ENCODE measurements at regions not wholly inside any gene's neighbourhood (a gene's known extent, or its start where the extent isn't known, plus 50 kb on each side); places are given as distances from the start of the nearest gene placed in this dataset.

- TF ChIP-seq, protein P1, sequence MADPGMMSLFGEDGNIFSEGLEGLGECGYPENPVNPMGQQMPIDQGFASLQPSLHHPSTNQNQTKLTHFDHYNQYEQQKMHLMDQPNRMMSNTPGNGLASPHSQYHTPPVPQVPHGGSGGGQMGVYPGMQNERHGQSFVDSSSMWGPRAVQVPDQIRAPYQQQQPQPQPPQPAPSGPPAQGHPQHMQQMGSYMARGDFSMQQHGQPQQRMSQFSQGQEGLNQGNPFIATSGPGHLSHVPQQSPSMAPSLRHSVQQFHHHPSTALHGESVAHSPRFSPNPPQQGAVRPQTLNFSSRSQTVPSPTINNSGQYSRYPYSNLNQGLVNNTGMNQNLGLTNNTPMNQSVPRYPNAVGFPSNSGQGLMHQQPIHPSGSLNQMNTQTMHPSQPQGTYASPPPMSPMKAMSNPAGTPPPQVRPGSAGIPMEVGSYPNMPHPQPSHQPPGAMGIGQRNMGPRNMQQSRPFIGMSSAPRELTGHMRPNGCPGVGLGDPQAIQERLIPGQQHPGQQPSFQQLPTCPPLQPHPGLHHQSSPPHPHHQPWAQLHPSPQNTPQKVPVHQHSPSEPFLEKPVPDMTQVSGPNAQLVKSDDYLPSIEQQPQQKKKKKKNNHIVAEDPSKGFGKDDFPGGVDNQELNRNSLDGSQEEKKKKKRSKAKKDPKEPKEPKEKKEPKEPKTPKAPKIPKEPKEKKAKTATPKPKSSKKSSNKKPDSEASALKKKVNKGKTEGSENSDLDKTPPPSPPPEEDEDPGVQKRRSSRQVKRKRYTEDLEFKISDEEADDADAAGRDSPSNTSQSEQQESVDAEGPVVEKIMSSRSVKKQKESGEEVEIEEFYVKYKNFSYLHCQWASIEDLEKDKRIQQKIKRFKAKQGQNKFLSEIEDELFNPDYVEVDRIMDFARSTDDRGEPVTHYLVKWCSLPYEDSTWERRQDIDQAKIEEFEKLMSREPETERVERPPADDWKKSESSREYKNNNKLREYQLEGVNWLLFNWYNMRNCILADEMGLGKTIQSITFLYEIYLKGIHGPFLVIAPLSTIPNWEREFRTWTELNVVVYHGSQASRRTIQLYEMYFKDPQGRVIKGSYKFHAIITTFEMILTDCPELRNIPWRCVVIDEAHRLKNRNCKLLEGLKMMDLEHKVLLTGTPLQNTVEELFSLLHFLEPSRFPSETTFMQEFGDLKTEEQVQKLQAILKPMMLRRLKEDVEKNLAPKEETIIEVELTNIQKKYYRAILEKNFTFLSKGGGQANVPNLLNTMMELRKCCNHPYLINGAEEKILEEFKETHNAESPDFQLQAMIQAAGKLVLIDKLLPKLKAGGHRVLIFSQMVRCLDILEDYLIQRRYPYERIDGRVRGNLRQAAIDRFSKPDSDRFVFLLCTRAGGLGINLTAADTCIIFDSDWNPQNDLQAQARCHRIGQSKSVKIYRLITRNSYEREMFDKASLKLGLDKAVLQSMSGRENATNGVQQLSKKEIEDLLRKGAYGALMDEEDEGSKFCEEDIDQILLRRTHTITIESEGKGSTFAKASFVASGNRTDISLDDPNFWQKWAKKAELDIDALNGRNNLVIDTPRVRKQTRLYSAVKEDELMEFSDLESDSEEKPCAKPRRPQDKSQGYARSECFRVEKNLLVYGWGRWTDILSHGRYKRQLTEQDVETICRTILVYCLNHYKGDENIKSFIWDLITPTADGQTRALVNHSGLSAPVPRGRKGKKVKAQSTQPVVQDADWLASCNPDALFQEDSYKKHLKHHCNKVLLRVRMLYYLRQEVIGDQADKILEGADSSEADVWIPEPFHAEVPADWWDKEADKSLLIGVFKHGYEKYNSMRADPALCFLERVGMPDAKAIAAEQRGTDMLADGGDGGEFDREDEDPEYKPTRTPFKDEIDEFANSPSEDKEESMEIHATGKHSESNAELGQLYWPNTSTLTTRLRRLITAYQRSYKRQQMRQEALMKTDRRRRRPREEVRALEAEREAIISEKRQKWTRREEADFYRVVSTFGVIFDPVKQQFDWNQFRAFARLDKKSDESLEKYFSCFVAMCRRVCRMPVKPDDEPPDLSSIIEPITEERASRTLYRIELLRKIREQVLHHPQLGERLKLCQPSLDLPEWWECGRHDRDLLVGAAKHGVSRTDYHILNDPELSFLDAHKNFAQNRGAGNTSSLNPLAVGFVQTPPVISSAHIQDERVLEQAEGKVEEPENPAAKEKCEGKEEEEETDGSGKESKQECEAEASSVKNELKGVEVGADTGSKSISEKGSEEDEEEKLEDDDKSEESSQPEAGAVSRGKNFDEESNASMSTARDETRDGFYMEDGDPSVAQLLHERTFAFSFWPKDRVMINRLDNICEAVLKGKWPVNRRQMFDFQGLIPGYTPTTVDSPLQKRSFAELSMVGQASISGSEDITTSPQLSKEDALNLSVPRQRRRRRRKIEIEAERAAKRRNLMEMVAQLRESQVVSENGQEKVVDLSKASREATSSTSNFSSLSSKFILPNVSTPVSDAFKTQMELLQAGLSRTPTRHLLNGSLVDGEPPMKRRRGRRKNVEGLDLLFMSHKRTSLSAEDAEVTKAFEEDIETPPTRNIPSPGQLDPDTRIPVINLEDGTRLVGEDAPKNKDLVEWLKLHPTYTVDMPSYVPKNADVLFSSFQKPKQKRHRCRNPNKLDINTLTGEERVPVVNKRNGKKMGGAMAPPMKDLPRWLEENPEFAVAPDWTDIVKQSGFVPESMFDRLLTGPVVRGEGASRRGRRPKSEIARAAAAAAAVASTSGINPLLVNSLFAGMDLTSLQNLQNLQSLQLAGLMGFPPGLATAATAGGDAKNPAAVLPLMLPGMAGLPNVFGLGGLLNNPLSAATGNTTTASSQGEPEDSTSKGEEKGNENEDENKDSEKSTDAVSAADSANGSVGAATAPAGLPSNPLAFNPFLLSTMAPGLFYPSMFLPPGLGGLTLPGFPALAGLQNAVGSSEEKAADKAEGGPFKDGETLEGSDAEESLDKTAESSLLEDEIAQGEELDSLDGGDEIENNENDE (IDR thresholded peaks at IDR 0.05; ENCODE audit: insufficient replicate concordance, low read length): no peak
- no peak for TF ChIP-seq ASH2L (IDR thresholded peaks at IDR 0.05; ENCODE audit: low read length)
These were observed 1101.9 kb downstream of the PRIM2 start (continued) for GRCh38 chr6:58419321-58419720.
